ENCODE measurements at regions not wholly inside any gene's neighbourhood (a gene's known extent, or its start where the extent isn't known, plus 50 kb on each side); places are given as distances from the start of the nearest gene placed in this dataset.

DNA sequence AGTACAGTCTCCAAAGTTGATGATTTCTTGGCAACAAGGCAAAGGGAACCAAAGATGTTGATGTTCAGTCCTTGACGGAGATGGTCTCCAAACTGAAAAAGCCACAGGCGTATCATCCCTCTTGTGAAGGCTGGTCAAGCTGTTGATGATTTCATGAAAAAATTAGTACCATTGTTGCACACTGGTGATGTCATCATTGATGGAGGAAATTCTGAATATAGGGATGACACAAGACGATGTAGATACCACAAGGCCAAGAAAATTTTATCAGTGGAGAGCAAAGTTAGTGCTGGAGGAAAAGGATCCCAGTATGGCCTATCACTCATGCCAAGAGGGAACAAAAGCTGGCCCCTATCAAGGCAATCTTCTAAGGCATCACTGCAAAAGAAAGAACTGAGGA lies 88.7 kb upstream of the KRR1 start:
- Histone ChIP-seq H3K36me3 (no peaks in the 10 kb centered on the region), H3K27ac (no peak overlapping the region), H3K27me3 (no peaks in the 10 kb centered on the region), H3K4me3 (replicated peaks in 1 of 3) (no peak overlapping the region), H3K9me3 (no peaks in the 10 kb centered on the region), H3K4me1 (peaks cover 3 to 4% of the 10 kb centered on the region in 2 donors)
- no peak for DNase-seq
- TF ChIP-seq, protein P1, sequence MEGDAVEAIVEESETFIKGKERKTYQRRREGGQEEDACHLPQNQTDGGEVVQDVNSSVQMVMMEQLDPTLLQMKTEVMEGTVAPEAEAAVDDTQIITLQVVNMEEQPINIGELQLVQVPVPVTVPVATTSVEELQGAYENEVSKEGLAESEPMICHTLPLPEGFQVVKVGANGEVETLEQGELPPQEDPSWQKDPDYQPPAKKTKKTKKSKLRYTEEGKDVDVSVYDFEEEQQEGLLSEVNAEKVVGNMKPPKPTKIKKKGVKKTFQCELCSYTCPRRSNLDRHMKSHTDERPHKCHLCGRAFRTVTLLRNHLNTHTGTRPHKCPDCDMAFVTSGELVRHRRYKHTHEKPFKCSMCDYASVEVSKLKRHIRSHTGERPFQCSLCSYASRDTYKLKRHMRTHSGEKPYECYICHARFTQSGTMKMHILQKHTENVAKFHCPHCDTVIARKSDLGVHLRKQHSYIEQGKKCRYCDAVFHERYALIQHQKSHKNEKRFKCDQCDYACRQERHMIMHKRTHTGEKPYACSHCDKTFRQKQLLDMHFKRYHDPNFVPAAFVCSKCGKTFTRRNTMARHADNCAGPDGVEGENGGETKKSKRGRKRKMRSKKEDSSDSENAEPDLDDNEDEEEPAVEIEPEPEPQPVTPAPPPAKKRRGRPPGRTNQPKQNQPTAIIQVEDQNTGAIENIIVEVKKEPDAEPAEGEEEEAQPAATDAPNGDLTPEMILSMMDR (IDR thresholded peaks at IDR 0.05), result no peak
- no peak for TF ChIP-seq POLR2A (IDR thresholded peaks at IDR 0.05)
- intact Hi-C loops (cut with DNase I), result no loop called here
- 98% methylated on average over 3 of the region's 3 CpGs for WGBS, 2 donors

GRCh38 chr12:75599061-75599460 lies 87.7 kb upstream of the KRR1 start:
- intact Hi-C loops (cut with DNase I), result no loop called here
- peaks cover 3 to 4% of the 10 kb centered on the region in 2 donors for H3K4me1 ChIP-seq
- no peaks in the 10 kb centered on the region for H3K27me3 ChIP-seq
- H3K27ac ChIP-seq, result no peak overlapping the region
- H3K4me3 ChIP-seq (replicated peaks in 1 of 3), result no peak overlapping the region
- 79 to 87% methylated on average over 3 of the region's 3 CpGs for WGBS, 2 donors
- no peak for TF ChIP-seq POLR2A (IDR thresholded peaks at IDR 0.05)
- TF ChIP-seq, protein P1 (IDR thresholded peaks at IDR 0.05), result no peak
- DNase-seq, result no peak
- no peaks in the 10 kb centered on the region for H3K36me3 ChIP-seq
- no peaks in the 10 kb centered on the region for H3K9me3 ChIP-seq

- no peak for TF ChIP-seq POLR2A (IDR thresholded peaks at IDR 0.05)
- TF ChIP-seq, protein P1 (IDR thresholded peaks at IDR 0.05), result no peak
- Histone ChIP-seq H3K27ac (no peak overlapping the region), H3K27me3 (no peaks in the 10 kb centered on the region), H3K9me3 (no peaks in the 10 kb centered on the region), H3K36me3 (no peaks in the 10 kb centered on the region), H3K4me3 (replicated peaks in 1 of 3) (no peak overlapping the region), H3K4me1 (no peaks in the 10 kb centered on the region)
- no peak for DNase-seq
- intact Hi-C loops (cut with DNase I), result no loop called here
- 83 to 87% methylated on average over 1 of the region's 1 CpG for WGBS, 2 donors
Measured at GRCh38 chr12:75596406-75596805, 85.0 kb upstream of the KRR1 start.

GRCh38 chr12:75592638-75593335 lies 81.4 kb upstream of the KRR1 start:
- Histone ChIP-seq H3K4me3 (replicated peaks in 1 of 3) (no peak overlapping the region), H3K27ac (no peak overlapping the region), H3K4me1 (no peaks in the 10 kb centered on the region), H3K9me3 (no peaks in the 10 kb centered on the region), H3K36me3 (no peaks in the 10 kb centered on the region), H3K27me3 (no peaks in the 10 kb centered on the region)
- TF ChIP-seq, protein P1 (IDR thresholded peaks at IDR 0.05), result no peak
- TF ChIP-seq POLR2A (IDR thresholded peaks at IDR 0.05), result no peak
- DNase-seq, result no peak
- intact Hi-C loops (cut with DNase I), result no loop called here
- 86 to 97% methylated on average over 3 of the region's 3 CpGs for WGBS, 2 donors

DNA sequence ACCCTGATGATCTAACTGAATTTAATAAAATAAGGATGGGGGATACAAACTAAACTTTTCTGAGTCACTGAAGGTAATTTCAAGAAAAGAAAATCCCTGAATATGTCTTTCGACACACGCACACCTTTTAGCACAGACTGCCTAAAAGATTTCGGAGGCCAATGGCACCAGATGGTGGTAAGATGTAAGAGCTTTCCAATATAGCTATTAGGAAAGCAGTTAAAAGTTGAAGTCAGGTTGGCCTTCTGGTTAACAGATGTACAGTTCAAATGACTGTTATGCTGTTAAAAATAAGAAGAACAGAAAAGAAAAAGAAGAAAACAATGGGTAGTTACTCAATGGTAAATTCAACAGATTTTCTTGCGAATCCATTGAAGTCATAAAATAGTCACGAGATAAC lies 80.7 kb upstream of the KRR1 start:
- TF ChIP-seq, protein P1 (IDR thresholded peaks at IDR 0.05), result no peak
- no peak for TF ChIP-seq POLR2A (IDR thresholded peaks at IDR 0.05)
- WGBS, 2 donors, result 94 to 95% methylated on average over 5 of the region's 5 CpGs
- H3K36me3 ChIP-seq, result no peaks in the 10 kb centered on the region
- no peaks in the 10 kb centered on the region for H3K9me3 ChIP-seq
- no peak overlapping the region for H3K27ac ChIP-seq
- H3K4me1 ChIP-seq, result no peaks in the 10 kb centered on the region
- H3K27me3 ChIP-seq, result no peaks in the 10 kb centered on the region
- no peak overlapping the region for H3K4me3 ChIP-seq (replicated peaks in 1 of 3)
- DNase-seq, result no peak
- intact Hi-C loops (cut with DNase I), result no loop called here

All from thyroid gland (tissue), 4 donors.